Endothelial cell of hepatic sinusoid (primary cell): ENCODE measurements at regions not wholly inside any gene's neighbourhood (a gene's known extent, or its start where the extent isn't known, plus 50 kb on each side); places are given as distances from the start of the nearest gene placed in this dataset.

Experiments
- in situ Hi-C: cut with HindIII; loops from 2 replicates; pipeline ENCODE4 v1.10.0; 2017; ENCODE audit warnings: low sequenced_read_pairs

- in situ Hi-C loops = no loop called here
These were observed 329.6 kb downstream of the PTEN start for GRCh38 chr10:88193018-88193417.

GRCh38 chr10:88194041-88194887, 330.8 kb downstream of the PTEN start:
- in situ Hi-C loops = no loop called here

DNA sequence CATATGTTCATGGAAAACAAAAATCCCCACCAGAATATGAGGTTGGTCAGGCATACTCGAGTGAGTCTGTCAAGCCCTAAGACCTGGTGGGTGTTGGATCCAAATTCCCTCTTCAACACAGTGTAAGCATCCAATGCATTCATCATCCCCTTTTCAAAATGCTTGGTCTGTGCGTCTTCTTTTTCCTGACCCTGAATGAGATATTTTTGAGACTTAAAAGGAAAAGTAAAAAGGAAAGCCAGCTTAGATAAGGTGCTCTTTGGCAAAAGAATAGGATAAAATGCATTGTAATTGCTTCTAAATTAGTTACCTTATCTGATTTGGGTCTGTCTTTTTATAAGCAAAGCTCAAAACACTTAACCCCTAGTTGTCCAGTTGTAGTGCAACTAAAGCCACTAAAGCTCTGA, 331.5 kb downstream of the PTEN start:
- in situ Hi-C loops = no loop called here

DNA sequence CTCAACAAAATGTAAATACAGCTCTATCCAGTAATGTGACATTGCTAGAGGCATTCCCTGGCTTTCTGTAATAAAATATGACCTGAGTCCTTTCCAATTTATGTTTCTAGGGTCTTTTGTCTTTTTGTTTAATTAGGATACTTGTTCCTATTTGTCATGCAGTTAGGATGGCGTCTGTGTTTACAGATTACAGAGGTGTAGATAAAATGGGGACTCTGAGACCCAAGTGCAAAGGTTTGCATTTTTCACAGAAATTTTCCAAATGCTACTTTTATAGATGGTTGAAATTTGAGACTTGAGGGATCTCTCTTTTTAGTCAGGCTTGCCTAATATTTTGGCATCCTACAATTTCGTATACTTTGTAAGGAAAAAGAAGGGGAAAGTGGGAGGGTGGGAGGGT, 332.4 kb downstream of the PTEN start:
- in situ Hi-C loops = no loop called here

DNA sequence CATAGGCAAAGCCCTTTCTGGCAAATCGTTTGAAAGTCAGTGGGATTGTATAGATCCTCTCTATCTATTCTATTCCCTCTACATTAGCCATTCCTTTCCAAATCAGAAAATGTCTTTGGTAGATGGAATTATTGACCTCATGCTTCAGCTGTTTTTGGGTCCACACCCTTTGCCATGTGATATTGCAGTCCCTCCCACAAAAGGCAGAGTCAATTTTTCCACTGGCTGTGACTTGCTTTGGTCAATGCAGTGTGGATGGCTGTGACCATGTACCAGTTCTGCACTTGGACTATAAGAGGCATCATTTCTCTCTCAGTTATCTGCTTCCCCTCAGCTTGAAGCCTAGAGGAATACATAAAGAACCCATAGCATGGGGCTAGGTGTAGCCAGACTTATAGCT, 332.9 kb downstream of the PTEN start:
- in situ Hi-C loops = no loop called here

- in situ Hi-C loops = no loop called here
These were observed 334.6 kb downstream of the PTEN start for GRCh38 chr10:88198023-88198422.

DNA sequence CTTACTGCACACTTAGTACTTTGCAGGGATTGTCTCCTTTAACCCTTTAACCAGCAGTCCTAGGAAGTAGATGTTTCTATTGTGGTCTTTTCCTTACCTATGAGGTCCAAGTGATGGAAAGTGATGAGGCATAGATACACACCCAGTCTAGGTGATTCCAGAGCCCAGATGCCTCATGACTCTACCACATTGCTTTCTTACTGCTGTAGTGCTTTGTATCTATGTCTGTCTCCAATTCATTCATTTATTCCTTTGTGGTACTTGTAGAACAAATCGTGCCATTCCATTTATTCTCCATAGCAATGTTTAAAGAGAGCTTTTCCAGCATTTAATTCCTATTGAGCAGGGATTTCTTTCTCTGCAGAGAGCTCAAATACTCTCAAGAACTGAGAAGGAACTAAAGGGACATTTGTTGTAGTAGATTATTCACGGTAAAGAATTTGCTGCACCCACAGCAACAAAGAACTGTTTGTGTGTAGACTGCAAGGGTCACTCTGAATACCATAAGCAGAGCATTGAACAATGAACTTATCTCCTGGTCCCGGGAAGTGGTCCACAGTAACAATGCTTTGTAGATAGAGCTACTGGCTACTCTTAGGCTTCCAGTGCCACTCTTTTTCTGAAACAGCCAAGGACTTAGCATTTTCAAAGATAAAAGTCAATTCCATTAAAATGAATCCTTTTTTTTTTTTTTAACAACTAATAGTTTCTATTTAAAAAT, 337.0 kb downstream of the PTEN start:
- in situ Hi-C loops = no loop called here

DNA sequence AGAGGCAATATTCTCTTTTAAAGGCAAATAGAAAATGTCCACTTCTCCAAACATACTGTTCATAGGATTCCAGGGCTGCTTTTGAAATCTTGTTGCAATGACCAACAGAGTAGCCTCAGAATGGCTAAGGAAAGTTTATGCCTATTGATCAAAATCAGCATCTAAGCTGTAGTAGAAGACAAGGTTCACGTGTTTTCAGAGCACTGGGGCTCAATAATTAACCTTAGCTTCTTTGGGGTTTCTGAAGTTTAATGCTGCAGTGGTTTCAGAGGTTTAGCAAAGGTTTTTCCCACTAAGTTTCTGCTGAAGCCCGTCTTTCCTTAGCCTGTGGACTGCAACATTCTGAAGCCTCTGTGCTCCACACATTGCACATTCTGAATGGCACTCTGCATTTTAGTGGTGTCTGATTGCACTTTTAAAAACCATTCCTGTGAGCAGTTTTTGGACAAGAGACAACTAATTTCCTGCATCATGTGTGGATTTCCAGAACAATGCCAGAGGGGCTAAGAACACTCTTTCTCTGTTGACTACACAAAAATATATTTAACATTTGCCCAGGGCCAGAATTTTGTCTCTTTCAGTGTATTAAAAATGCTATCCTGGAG, 342.5 kb downstream of the PTEN start:
- in situ Hi-C loops = no loop called here

GRCh38 chr10:88207121-88207546, 343.7 kb downstream of the PTEN start:
- in situ Hi-C loops = no loop called here

DNA sequence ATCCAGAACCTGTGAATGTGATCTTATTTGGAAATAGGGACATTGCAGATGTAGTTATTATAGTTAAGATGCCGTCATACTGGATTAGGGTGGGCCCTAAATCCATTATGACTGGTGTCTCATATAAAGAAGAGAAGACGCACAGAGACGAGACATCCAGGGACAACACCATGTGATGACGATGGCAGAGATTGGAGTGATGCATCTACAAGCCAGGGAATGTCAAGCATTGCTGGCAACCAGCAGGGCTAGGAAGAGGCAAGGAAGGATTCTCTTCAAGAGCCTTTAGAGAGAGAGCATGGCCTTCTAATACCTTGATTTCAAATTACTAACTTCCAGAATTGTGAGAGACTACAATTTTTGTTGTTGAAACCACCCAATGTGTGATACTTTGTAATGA, 345.8 kb downstream of the PTEN start:
- in situ Hi-C loops = no loop called here

GRCh38 chr10:88209837-88210561, 346.6 kb downstream of the PTEN start:
- in situ Hi-C loops = no loop called here

DNA sequence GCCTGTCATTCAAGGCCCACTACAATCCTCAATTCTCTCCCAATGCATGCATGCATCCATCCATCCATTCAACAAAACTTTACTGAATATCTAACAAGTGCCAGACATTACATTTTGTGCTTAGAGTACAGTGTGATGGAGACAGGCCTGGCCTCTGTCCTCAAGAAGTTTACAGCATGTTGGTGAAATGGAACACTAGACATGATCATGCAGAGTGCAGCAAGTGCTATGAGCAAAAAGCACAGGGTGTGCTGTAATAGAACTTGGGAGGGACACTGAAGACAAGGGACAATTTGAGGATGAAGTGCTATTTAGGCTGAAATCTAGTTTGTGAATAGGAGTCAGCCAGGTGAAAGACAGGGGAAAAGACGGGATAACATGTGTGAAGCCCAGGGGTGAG, 347.8 kb downstream of the PTEN start:
- in situ Hi-C loops = no loop called here

- in situ Hi-C loops = no loop called here
These were observed 348.6 kb downstream of the PTEN start for GRCh38 chr10:88212069-88212468.

DNA sequence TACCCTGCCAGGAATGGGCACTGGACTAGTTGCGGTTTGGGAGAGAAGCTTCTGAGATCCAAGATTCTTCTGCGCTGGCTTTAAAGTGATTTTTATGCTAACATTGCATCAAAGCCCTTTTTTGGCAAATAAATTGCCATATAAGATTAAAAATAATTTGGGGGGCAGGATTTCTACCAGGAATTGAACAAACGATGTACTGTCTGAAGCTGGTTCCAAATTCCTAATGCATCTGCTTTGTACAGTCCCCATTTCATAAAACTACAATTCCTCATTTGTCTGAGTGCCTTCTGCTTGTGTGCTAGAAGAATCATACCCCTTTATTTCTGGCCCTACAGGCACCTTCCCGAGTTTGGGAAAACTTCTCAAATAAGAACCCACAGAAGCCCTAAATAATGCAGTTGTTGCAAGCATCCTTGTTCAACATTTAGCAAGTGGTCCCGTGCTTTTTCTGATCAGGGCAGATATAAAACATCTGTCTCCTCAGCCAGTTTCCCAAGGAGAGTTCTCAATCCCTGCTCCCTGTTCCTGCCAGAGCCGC, 349.7 kb downstream of the PTEN start:
- in situ Hi-C loops = no loop called here

- in situ Hi-C loops = no loop called here
These were observed 353.6 kb downstream of the PTEN start for GRCh38 chr10:88216976-88217375.

DNA sequence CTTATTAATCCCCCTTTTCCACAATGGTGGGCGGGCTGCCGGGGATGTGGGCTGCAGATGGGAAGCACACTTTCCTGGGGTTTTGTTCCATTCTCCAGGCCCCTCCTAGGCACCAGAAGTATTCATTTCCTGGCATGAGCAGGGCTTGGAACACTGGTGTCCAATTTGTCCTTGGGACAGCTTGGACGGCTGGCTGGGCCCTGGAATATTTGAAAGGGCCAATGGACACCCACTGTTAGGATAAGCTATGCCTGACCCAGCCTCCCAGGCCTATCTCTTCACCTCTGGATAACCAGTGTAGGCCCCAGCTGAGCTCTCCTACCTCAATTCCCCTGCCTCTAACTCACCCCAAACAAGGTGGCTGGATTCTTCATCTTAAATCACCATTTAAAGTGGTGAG, 354.9 kb downstream of the PTEN start:
- in situ Hi-C loops = no loop called here

DNA sequence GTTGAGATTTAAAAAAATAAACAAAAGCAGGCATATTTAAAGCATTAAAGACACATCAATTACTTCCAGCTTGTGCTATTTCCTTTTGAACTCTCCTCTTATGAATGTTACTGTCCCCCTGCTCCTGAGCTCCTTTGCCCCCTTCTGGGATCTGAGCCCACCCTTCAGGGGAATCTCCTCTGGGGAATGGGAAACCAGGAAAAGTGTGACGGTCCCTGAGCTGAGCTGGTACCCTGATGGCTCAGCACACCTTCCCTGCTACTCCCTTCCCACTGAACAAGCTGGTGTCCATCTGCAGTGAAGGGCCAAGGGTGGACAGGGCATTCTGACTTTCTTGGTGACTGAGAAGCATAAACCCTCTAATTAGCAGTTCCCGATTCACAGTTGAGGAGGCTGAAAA, 356.3 kb downstream of the PTEN start:
- in situ Hi-C loops = loop anchor here (5.0 kb wide), 1 partner anchor 63 kb away; no protein-coding TSS in a partner anchor

- in situ Hi-C loops = loop anchor here (5.0 kb wide), 1 partner anchor 61 kb away; no protein-coding TSS in a partner anchor
These were observed 357.9 kb downstream of the PTEN start for GRCh38 chr10:88221010-88221973.

DNA sequence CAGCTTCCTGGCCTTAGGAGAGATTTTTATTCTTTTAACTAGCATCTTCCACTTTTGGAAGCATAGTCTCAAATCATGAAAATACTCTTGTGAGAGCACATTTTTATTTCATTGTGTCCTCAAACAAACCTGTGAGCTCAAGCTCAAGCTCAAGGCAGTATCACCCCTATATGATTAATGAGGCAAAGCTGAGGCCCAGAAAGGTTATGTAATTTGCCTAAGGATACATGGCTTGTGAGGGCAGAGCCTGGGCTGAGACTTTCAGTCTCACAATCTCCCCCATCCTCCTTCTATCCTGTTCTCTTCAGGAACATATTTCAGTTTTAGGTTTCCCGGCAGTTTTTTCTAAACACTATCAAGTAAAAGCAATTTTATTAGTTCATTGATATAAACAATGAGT, 359.5 kb downstream of the PTEN start:
- in situ Hi-C loops = loop anchor here (5.0 kb wide), 1 partner anchor 59 kb away; no protein-coding TSS in a partner anchor
